ENCODE measurements at regions not wholly inside any gene's neighbourhood (a gene's known extent, or its start where the extent isn't known, plus 50 kb on each side); places are given as distances from the start of the nearest gene placed in this dataset.

DNA sequence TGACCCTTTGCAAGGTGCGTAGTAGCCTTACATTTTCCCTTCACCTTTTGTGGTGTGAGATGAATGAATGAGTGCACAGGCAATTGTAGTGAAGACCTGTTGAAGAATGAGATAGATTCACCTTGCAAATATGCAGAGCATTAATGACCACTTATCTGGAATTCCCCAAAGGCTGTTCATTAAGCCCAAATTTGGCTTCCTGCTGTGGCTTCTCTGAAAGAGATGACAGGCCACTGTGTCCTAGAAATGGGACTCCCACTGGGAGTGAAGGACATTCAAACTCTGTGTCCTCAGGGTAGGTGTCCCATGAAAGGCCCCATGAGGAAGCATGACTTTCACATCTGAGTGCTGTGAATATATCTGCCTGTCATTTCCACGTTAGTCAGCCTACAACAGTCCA, 1821.8 kb upstream of the PIK3C3 start:
- RAD21 ChIA-PET (ENCODE audit: unreplicated experiment): interaction anchor here (0.6 to 3.3 kb wide), 3 partner anchors 23 to 99 kb away, joined by 3 to 19 read pairs (median 6); no protein-coding TSS in a partner anchor
- no peak overlapping the region for H3K4me2 ChIP-seq (ENCODE audit: control insufficient read depth, insufficient read depth)
- intact Hi-C loops (cut with micrococcal nuclease; ENCODE audit: unreplicated experiment) (loop anchor here (1.0 kb wide), 1 partner anchor 24 kb away; no protein-coding TSS in a partner anchor), in situ Hi-C loops (cut with MboI) (loop anchor here (25.0 kb wide), 2 partner anchors 96 to 1196 kb away; no protein-coding TSS in a partner anchor)
- BruUV-seq (replicated peaks): no TSS peak
- no peak overlapping the region for H3K9ac ChIP-seq (ENCODE audit: control insufficient read depth, insufficient read depth, low read length)
- POLR2A ChIA-PET: interaction anchor here (1.5 to 1.7 kb wide), 3 partner anchors 10 to 24 kb away, joined by 5 to 7 read pairs (median 6); no protein-coding TSS in a partner anchor
- H3K9me3 ChIP-seq (replicated peaks; ENCODE audit: control insufficient read depth, insufficient read depth, low read length): no peaks in the 10 kb centered on the region; the same call in 1 of the 3 replicates
- no peak for TF ChIP-seq ZNF622 (IDR thresholded peaks at IDR 0.05)
- peak; percentile 49 to 57; a peak in 3 of 4 replicates for TF ChIP-seq IKZF2 (IDR thresholded peaks at IDR 0.05)
- peak; percentile 54 for TF ChIP-seq IKZF1 (conservative IDR thresholded peaks at IDR 0.05)
- no peak for TF ChIP-seq SP1 (IDR thresholded peaks at IDR 0.05; ENCODE audit: low read depth, low read length)
- TF ChIP-seq ZNF24 (IDR thresholded peaks at IDR 0.05): peak; percentile 88
- 0 out of 4 replicates have a peak, but pooled peaks of 1 of the 2 experiments have one; percentile 12 for TF ChIP-seq EP300 (IDR thresholded peaks at IDR 0.05; ENCODE audit: borderline replicate concordance in 1 of 2, control insufficient read depth in 1 of 2, low read depth in 2 of 2, low read length in 2 of 2)
- peak; percentile 76 for TF ChIP-seq MEF2B (IDR thresholded peaks at IDR 0.05; ENCODE audit: partially characterized antibody, poor library complexity, severe bottlenecking)
- peak; percentile 59 for TF ChIP-seq MTA2 (IDR thresholded peaks at IDR 0.05; ENCODE audit: low read depth)
- TF ChIP-seq, protein P1, sequence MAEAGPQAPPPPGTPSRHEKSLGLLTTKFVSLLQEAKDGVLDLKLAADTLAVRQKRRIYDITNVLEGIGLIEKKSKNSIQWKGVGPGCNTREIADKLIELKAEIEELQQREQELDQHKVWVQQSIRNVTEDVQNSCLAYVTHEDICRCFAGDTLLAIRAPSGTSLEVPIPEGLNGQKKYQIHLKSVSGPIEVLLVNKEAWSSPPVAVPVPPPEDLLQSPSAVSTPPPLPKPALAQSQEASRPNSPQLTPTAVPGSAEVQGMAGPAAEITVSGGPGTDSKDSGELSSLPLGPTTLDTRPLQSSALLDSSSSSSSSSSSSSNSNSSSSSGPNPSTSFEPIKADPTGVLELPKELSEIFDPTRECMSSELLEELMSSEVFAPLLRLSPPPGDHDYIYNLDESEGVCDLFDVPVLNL (IDR thresholded peaks at IDR 0.05; ENCODE audit: low read depth, low read length): no peak
- TF ChIP-seq, protein P2, sequence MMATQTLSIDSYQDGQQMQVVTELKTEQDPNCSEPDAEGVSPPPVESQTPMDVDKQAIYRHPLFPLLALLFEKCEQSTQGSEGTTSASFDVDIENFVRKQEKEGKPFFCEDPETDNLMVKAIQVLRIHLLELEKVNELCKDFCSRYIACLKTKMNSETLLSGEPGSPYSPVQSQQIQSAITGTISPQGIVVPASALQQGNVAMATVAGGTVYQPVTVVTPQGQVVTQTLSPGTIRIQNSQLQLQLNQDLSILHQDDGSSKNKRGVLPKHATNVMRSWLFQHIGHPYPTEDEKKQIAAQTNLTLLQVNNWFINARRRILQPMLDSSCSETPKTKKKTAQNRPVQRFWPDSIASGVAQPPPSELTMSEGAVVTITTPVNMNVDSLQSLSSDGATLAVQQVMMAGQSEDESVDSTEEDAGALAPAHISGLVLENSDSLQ (IDR thresholded peaks at IDR 0.05): 0 out of 2 replicates have a peak, but pooled peaks have one; percentile 18
- no peaks in the 10 kb centered on the region for H4K20me1 ChIP-seq (ENCODE audit: control insufficient read depth, insufficient read depth)
- H3K4me1 ChIP-seq (ENCODE audit: control insufficient read depth, insufficient read depth, low read length): no peaks in the 10 kb centered on the region
- SMC1A ChIA-PET (ENCODE audit: uncharacterized antibody, unreplicated experiment): interaction anchor here (1.0 to 3.9 kb wide), 6 partner anchors 10 to 28 kb away, joined by 3 to 22 read pairs (median 6); no protein-coding TSS in a partner anchor
- no peak for FAIRE-seq
- CTCF ChIA-PET: interaction anchor here (1.6 kb wide), 1 partner anchor 13 kb away, joined by 6 read pairs; no protein-coding TSS in a partner anchor
- H2AFZ ChIP-seq (ENCODE audit: control insufficient read depth, low read depth, low read length): no peak overlapping the region
- 22% methylated on average over 2 of the region's 2 CpGs for WGBS (ENCODE audit: insufficient coverage, insufficient replicate concordance, low lambda C conversion rate, missing lambda C conversion rate)
- H3K36me3 ChIP-seq (ENCODE audit: control insufficient read depth in 2 of 2, insufficient read depth in 2 of 2, low read length in 1 of 2): no peaks in the 10 kb centered on the region
- no peak overlapping the region for H3K4me3 ChIP-seq
- ATAC-seq: peak; percentile 70
- no peaks in the 10 kb centered on the region for H3K27me3 ChIP-seq (replicated peaks in 1 of 2; ENCODE audit: control insufficient read depth in 2 of 2, insufficient read depth in 2 of 2, low read length in 1 of 2)
- H3K27ac ChIP-seq (ENCODE audit: control insufficient read depth, insufficient read depth): no peak overlapping the region
- no peak for DNase-seq (ENCODE audit: low read depth, low spot score)
- no peaks in the 10 kb centered on the region for H3K79me2 ChIP-seq (ENCODE audit: control insufficient read depth, insufficient read depth, low read length)

All from GM12878 (cell line).